ENCODE measurements at regions not wholly inside any gene's neighbourhood (a gene's known extent, or its start where the extent isn't known, plus 50 kb on each side); places are given as distances from the start of the nearest gene placed in this dataset.
"Not testable (repeated sequence)": the region's sequence is repeated elsewhere in the genome, so short reads cannot be mapped to it uniquely, and the experiment has no call there.

DNA sequence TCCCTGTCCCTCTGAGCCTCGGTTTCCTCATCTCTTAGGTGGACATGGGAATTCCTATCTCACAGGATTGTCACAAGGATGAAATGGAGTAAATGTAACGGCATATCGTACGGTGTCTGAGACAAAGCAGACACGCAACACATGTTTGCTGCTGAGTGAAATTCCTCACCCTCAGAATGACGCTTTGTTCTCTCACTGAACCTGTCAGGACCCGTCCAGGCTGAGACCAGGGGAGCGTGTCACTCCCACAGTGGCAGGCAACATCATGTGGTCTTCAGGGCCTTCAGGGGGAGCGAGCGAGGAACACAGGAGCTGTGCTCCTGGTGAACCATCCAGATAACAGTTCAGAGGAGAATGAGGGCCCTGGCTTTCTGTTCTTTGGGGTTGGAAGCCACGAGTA is 74.2 kb downstream of the TOMM20 start:
- no peaks in the 10 kb centered on the region for H3K4me1 ChIP-seq
- H3K9me3 ChIP-seq, result no peaks in the 10 kb centered on the region
- TF ChIP-seq, protein P1, sequence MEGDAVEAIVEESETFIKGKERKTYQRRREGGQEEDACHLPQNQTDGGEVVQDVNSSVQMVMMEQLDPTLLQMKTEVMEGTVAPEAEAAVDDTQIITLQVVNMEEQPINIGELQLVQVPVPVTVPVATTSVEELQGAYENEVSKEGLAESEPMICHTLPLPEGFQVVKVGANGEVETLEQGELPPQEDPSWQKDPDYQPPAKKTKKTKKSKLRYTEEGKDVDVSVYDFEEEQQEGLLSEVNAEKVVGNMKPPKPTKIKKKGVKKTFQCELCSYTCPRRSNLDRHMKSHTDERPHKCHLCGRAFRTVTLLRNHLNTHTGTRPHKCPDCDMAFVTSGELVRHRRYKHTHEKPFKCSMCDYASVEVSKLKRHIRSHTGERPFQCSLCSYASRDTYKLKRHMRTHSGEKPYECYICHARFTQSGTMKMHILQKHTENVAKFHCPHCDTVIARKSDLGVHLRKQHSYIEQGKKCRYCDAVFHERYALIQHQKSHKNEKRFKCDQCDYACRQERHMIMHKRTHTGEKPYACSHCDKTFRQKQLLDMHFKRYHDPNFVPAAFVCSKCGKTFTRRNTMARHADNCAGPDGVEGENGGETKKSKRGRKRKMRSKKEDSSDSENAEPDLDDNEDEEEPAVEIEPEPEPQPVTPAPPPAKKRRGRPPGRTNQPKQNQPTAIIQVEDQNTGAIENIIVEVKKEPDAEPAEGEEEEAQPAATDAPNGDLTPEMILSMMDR (IDR thresholded peaks at IDR 0.05), result no peak
- H3K4me3 ChIP-seq, result no peak overlapping the region
- H3K36me3 ChIP-seq, result no peaks in the 10 kb centered on the region
- no peak for ATAC-seq
- DNase-seq, result no peak
- H3K27me3 ChIP-seq (ENCODE audit: low read depth), result no peaks in the 10 kb centered on the region
- no peak overlapping the region for H3K27ac ChIP-seq
- intact Hi-C loops (cut with DNase I), result no loop called here

DNA sequence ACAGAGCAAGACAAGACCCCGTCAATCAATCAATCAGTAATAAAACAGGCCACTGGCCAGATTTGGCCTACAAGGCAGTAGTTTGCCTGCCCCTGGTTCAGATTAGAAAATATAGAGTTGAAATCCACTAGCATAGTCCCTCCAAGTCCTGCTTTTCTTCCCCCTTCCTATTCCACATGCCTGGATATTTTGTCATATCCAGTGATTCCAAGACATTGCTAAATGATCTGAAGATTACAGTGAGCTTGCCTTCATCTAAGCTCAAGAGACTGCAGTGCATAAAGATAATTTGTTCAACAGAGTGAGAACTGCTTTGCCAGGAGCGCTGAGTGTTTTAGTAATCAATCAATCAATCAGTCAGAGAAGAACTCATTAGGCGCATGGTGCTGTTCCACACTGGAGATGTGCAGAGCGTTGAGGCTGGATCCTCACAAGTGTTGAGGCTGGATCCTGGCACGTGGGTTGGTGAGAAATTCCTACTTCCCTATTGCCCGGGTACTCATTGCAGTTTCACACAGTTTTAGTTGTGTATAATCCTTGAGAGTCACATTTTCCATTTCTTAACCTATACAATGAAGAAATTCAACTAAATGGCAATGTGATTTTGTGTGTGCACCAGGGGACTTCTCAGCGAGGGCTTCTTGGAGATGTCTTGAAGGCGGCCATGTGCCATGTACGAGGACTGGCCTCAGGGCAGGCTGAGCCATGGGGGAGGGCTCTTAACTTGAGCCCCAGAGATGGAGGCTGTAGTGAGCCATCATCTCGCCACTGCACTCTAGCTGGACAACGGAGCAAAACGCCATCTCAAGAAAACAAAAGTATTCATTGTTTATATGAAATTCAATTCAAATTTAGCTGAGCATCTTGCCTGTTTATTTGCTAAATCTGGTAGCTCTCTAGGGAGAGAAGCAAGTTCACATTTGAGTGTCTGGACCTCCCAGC is 76.3 kb downstream of the TOMM20 start:
- H3K9me3 ChIP-seq, result no peaks in the 10 kb centered on the region
- ATAC-seq (no peak), DNase-seq (peak; percentile 43)
- H3K4me3 ChIP-seq, result no peak overlapping the region
- H3K27ac ChIP-seq, result no peak overlapping the region
- TF ChIP-seq, protein P1 (IDR thresholded peaks at IDR 0.05), result no peak
- no peaks in the 10 kb centered on the region for H3K27me3 ChIP-seq (ENCODE audit: low read depth)
- H3K36me3 ChIP-seq, result no peaks in the 10 kb centered on the region
- intact Hi-C loops (cut with DNase I), result no loop called here
- H3K4me1 ChIP-seq, result peaks cover 11% of the 10 kb centered on the region

DNA sequence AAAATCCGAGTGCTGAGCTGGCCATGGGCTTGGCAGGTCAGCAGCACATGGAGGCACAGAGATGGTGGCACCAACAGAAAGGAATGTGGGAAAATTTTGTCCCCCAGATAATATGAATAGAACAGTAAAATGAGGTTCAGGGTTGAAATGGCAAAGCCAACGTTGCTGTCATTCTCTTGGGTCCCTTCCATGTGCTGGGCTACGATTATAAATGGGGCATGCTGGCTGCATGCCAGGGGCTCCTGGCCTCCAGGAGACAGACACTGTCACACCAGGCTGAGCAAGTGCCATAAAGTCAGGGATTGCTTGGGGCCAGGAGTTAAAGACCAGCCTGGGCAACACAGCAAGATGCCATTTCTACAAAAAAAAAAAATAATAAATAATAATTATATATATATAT is 77.1 kb downstream of the TOMM20 start:
- H3K27me3 ChIP-seq (ENCODE audit: low read depth), result no peaks in the 10 kb centered on the region
- H3K27ac ChIP-seq, result no peak overlapping the region
- intact Hi-C loops (cut with DNase I), result no loop called here
- peaks cover 16% of the 10 kb centered on the region for H3K4me1 ChIP-seq
- no peaks in the 10 kb centered on the region for H3K36me3 ChIP-seq
- no peak overlapping the region for H3K4me3 ChIP-seq
- DNase-seq, result peak; percentile 24
- no peak for ATAC-seq
- no peaks in the 10 kb centered on the region for H3K9me3 ChIP-seq
- TF ChIP-seq, protein P1 (IDR thresholded peaks at IDR 0.05), result no peak

DNA sequence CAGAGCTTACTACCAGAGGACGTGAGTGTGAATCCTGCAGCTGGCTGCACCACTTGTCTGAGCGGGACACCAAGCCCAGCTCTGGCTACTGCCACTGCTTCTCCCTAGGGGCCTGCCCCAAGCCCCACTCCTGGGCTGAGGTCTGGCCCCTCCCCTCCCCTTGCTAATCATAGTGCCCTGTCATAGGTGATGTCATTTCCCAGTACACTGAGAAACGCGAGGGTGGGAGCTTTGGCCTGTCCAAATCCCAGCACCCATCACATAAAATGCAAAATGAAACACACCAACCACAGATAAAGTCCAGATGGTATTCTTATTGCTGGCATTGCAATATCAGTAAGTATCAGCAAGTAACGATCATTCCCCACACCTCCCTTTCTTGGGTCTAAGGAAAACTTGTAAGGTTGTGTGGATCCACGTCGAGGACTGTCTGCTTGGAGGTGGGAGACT is 77.7 kb downstream of the TOMM20 start:
- ATAC-seq, result no peak
- no peak overlapping the region for H3K27ac ChIP-seq

DNA sequence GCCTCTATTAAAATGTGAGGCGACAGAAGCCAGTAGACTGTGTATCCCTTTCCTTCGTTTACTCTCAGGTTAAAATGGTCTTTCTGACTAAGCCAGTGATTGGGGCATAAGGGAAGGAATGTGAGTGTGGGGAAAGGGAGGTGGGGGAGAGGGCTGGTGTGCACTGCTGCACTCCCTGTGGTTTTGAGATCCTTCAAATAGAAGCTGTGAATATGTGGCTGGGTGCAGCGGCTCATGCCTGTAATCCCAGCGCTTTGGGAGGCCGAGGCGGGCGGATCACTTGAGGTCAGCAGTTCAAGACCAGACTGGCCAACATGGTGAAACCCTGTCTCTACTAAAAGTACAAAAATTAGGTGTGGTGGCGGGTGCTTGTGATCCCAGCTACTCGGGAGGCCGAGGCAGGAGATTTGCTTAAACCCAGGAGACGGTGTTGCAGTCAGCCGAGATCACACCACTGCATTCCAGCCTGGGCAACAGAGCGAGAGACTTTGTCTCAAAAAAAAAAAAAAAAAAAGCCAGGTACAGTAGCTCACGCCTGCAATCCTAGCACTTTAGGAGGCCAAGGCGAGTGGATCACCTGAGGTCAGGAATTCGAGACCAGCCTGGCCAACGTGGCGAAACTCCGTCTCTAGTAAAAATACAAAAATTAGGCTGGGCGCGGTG is 78.8 kb downstream of the TOMM20 start:
- intact Hi-C loops (cut with DNase I); H3K4me3 ChIP-seq; H3K27ac ChIP-seq; ATAC-seq; H3K36me3 ChIP-seq; H3K9me3 ChIP-seq; H3K27me3 ChIP-seq (ENCODE audit: low read depth): not testable (repeated sequence)
- peak; percentile 4 for DNase-seq
- peaks cover 16% of the 10 kb centered on the region for H3K4me1 ChIP-seq

More for the DNA sequence above, 77.7 kb downstream of the TOMM20 start:
- TF ChIP-seq, protein P1 (IDR thresholded peaks at IDR 0.05), result no peak
- Histone ChIP-seq H3K36me3 (no peaks in the 10 kb centered on the region), H3K4me1 (peaks cover 16% of the 10 kb centered on the region), H3K4me3 (no peak overlapping the region), H3K27me3 (ENCODE audit: low read depth) (no peaks in the 10 kb centered on the region), H3K9me3 (no peaks in the 10 kb centered on the region)
- DNase-seq, result peak; percentile 42
- intact Hi-C loops (cut with DNase I), result no loop called here

DNA sequence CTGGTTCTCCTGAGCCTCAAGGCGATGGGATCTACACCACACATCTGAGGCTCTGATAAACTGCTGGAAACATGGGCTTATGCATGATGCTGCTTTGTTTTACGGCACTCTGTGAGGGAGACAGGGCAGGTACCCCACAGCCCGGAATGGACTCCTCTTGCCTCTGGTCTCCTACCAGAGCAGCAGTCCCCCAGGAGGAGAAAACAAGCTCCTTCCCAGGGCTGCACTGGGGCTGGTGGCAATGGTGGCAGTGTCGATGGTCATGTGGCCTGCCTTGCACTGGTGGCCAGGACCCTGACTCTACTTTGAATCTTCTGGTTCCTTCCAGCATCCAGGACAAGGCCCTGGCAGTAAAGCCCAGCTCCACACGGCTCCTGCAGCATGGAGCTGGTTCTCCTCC is 79.4 kb downstream of the TOMM20 start:
- peak; percentile 18 for DNase-seq
- Histone ChIP-seq H3K4me1 (peaks cover 16% of the 10 kb centered on the region), H3K9me3 (no peaks in the 10 kb centered on the region), H3K4me3 (no peak overlapping the region), H3K27ac (peak overlapping the region; percentile 84), H3K27me3 (ENCODE audit: low read depth) (no peaks in the 10 kb centered on the region), H3K36me3 (no peaks in the 10 kb centered on the region)
- ATAC-seq, result no peak
- TF ChIP-seq, protein P1 (IDR thresholded peaks at IDR 0.05), result no peak
- intact Hi-C loops (cut with DNase I), result no loop called here
